ENCODE measurements at regions not wholly inside any gene's neighbourhood (a gene's known extent, or its start where the extent isn't known, plus 50 kb on each side); places are given as distances from the start of the nearest gene placed in this dataset.

DNA sequence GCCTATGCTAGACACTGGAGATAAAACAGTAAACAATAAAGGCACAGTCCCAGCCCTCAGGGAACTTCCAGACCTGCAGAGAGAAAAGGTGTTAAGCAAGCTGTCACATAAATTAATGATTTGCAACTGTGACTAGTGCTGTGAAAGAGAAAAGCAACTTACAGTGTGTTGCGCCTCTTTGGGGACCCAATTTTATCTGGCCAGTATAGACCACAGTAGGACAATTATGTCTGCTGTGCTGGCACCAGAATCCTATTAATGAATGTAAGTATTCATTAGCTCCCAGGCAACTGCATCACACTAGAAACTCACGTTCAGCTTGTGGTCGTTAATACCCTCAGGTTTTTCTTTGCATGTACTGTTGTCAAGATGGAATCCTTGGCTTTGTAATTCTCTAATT lies 55.3 kb upstream of the CHST9 start:
- DNase-seq = no peak
- WGBS, 5 donors = 64 to 85% (median 75%) methylated on average over 3 of the region's 3 CpGs
- TF ChIP-seq EP300 (IDR thresholded peaks at IDR 0.05) = no peak
- no peak for TF ChIP-seq POLR2AphosphoS5 (IDR thresholded peaks at IDR 0.05)
- TF ChIP-seq, protein P1, sequence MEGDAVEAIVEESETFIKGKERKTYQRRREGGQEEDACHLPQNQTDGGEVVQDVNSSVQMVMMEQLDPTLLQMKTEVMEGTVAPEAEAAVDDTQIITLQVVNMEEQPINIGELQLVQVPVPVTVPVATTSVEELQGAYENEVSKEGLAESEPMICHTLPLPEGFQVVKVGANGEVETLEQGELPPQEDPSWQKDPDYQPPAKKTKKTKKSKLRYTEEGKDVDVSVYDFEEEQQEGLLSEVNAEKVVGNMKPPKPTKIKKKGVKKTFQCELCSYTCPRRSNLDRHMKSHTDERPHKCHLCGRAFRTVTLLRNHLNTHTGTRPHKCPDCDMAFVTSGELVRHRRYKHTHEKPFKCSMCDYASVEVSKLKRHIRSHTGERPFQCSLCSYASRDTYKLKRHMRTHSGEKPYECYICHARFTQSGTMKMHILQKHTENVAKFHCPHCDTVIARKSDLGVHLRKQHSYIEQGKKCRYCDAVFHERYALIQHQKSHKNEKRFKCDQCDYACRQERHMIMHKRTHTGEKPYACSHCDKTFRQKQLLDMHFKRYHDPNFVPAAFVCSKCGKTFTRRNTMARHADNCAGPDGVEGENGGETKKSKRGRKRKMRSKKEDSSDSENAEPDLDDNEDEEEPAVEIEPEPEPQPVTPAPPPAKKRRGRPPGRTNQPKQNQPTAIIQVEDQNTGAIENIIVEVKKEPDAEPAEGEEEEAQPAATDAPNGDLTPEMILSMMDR (IDR thresholded peaks at IDR 0.05) = no peak
- no peak for TF ChIP-seq POLR2A (IDR thresholded peaks at IDR 0.05)
- Histone ChIP-seq H3K36me3 (no peaks in the 10 kb centered on the region), H3K9me3 (no peaks in the 10 kb centered on the region), H3K4me1 (no peaks in the 10 kb centered on the region), H3K27ac (no peak overlapping the region), H3K27me3 (no peaks in the 10 kb centered on the region), H3K4me3 (no peak overlapping the region)
- intact Hi-C loops (cut with DNase I; ENCODE audit: low total_unique reads) = no loop called here

DNA sequence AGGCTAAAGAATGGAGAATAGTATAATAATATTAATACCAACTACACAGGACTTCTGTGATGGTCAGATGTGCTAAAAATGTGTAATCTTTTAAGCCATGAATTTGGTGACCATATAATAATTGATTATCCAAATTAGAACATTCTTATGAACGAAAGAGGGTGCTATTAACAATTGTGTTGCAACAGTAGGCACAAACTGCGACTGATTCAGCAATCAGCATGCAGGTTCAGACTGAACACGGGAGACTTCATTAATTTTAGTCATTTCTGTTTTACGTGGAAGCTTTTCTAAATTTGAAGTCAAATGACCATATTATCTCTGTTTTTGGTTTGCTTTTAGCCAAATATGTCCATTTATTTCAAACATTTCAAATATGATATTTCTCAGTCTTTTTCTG lies 54.6 kb upstream of the CHST9 start:
- Histone ChIP-seq H3K4me3 (no peak overlapping the region), H3K27ac (no peak overlapping the region), H3K27me3 (no peaks in the 10 kb centered on the region), H3K4me1 (no peaks in the 10 kb centered on the region), H3K36me3 (no peaks in the 10 kb centered on the region), H3K9me3 (no peaks in the 10 kb centered on the region)
- intact Hi-C loops (cut with DNase I; ENCODE audit: low total_unique reads) = no loop called here
- whole genome bisulfite sequencing, 5 donors = 71 to 86% (median 79%) methylated on average over 4 of the region's 4 CpGs
- TF ChIP-seq POLR2A (IDR thresholded peaks at IDR 0.05) = no peak
- TF ChIP-seq, protein P1 (IDR thresholded peaks at IDR 0.05) = no peak
- no peak for TF ChIP-seq POLR2AphosphoS5 (IDR thresholded peaks at IDR 0.05)
- no peak for TF ChIP-seq EP300 (IDR thresholded peaks at IDR 0.05)
- DNase-seq = no peak

DNA sequence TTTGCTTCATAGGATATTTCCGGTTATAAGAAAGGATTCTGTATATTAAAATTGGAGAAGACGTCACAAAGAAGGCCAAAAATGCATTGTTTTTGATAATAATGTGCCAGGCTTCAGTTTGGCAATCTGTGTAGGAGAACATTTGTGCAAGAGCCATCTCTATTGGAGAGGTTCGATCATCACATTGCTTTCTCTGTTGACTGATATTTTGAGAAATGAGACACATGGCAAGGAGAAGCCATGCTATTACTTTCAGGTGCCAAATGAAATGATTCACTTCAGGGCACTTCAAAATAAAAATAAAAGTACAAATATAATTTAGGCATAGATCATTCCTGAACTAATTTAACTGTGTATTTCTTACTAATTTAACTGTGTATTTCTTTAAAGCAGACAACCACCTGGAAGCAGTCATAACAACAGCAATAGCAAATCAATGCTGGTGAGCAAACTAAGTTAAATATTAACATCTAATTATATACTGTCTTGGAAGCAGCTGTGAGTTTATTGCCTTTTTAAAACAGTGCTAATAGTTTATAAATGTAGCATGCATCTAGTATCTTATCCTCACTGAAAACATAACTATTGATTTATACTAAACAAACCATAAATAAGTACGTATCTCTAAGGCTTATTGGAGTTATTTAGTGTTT lies 50.2 kb upstream of the CHST9 start:
- Histone ChIP-seq H3K4me3 (no peak overlapping the region), H3K9me3 (no peaks in the 10 kb centered on the region), H3K4me1 (no peaks in the 10 kb centered on the region), H3K27ac (no peak overlapping the region), H3K27me3 (no peaks in the 10 kb centered on the region), H3K36me3 (no peaks in the 10 kb centered on the region)
- DNase-seq = no peak
- intact Hi-C loops (cut with DNase I; ENCODE audit: low total_unique reads) = no loop called here
- 60 to 67% (median 65%) methylated on average over 4 of the region's 4 CpGs for WGBS, 5 donors
- no peak for TF ChIP-seq POLR2A (IDR thresholded peaks at IDR 0.05)
- TF ChIP-seq, protein P1 (IDR thresholded peaks at IDR 0.05) = no peak
- TF ChIP-seq EP300 (IDR thresholded peaks at IDR 0.05) = no peak
- TF ChIP-seq POLR2AphosphoS5 (IDR thresholded peaks at IDR 0.05) = no peak
